ENCODE measurements at regions not wholly inside any gene's neighbourhood (a gene's known extent, or its start where the extent isn't known, plus 50 kb on each side); places are given as distances from the start of the nearest gene placed in this dataset.
A peak's percentile ranks its signal among the peaks of the same experiment; 100 is the strongest.

- Mint-ChIP-seq H3K36me3 (ENCODE audit: insufficient read depth, unreplicated experiment) (no peaks in the 10 kb centered on the region), H3K9me3 (ENCODE audit: unreplicated experiment) (no peaks in the 10 kb centered on the region), H3K4me3 (ENCODE audit: unreplicated experiment) (no peak overlapping the region), H3K4me1 (ENCODE audit: insufficient read depth, unreplicated experiment) (peaks cover 12% of the 10 kb centered on the region), H3K27me3 (ENCODE audit: insufficient read depth, unreplicated experiment) (no peaks in the 10 kb centered on the region), H3K27ac (ENCODE audit: low read depth, unreplicated experiment) (no peak overlapping the region)
- ChIA-PET POLR2A (no interaction called here), CTCF (interaction anchor here (1.0 to 1.4 kb wide), 3 partner anchors 8 to 227 kb away, joined by 4 to 5 read pairs (median 5); partner anchors contain the start of gene MYLIP)
- no TSS peak for BruUV-seq (replicated peaks)
- TF ChIP-seq, protein P1, sequence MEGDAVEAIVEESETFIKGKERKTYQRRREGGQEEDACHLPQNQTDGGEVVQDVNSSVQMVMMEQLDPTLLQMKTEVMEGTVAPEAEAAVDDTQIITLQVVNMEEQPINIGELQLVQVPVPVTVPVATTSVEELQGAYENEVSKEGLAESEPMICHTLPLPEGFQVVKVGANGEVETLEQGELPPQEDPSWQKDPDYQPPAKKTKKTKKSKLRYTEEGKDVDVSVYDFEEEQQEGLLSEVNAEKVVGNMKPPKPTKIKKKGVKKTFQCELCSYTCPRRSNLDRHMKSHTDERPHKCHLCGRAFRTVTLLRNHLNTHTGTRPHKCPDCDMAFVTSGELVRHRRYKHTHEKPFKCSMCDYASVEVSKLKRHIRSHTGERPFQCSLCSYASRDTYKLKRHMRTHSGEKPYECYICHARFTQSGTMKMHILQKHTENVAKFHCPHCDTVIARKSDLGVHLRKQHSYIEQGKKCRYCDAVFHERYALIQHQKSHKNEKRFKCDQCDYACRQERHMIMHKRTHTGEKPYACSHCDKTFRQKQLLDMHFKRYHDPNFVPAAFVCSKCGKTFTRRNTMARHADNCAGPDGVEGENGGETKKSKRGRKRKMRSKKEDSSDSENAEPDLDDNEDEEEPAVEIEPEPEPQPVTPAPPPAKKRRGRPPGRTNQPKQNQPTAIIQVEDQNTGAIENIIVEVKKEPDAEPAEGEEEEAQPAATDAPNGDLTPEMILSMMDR (IDR thresholded peaks at IDR 0.05; ENCODE audit: unreplicated experiment): no peak
- intact Hi-C loops (cut with micrococcal nuclease): no loop called here
- peak; percentile 72 for DNase-seq (ENCODE audit: unreplicated experiment)
Measured at GRCh38 chr6:15901141-15902115, 227.5 kb upstream of the MYLIP start.

- Mint-ChIP-seq H3K27ac (ENCODE audit: low read depth, unreplicated experiment) (no peak overlapping the region), H3K4me3 (ENCODE audit: unreplicated experiment) (no peak overlapping the region), H3K9me3 (ENCODE audit: unreplicated experiment) (no peaks in the 10 kb centered on the region), H3K4me1 (ENCODE audit: insufficient read depth, unreplicated experiment) (peaks cover 12% of the 10 kb centered on the region), H3K27me3 (ENCODE audit: insufficient read depth, unreplicated experiment) (no peaks in the 10 kb centered on the region), H3K36me3 (ENCODE audit: insufficient read depth, unreplicated experiment) (no peaks in the 10 kb centered on the region)
- intact Hi-C loops (cut with micrococcal nuclease): no loop called here
- ChIA-PET CTCF (no interaction called here), POLR2A (no interaction called here)
- no TSS peak for BruUV-seq (replicated peaks)
- TF ChIP-seq, protein P1 (IDR thresholded peaks at IDR 0.05; ENCODE audit: unreplicated experiment): no peak
- no peak for DNase-seq (ENCODE audit: unreplicated experiment)
Measured at GRCh38 chr6:15898693-15899092, 230.2 kb upstream of the MYLIP start.

DNA sequence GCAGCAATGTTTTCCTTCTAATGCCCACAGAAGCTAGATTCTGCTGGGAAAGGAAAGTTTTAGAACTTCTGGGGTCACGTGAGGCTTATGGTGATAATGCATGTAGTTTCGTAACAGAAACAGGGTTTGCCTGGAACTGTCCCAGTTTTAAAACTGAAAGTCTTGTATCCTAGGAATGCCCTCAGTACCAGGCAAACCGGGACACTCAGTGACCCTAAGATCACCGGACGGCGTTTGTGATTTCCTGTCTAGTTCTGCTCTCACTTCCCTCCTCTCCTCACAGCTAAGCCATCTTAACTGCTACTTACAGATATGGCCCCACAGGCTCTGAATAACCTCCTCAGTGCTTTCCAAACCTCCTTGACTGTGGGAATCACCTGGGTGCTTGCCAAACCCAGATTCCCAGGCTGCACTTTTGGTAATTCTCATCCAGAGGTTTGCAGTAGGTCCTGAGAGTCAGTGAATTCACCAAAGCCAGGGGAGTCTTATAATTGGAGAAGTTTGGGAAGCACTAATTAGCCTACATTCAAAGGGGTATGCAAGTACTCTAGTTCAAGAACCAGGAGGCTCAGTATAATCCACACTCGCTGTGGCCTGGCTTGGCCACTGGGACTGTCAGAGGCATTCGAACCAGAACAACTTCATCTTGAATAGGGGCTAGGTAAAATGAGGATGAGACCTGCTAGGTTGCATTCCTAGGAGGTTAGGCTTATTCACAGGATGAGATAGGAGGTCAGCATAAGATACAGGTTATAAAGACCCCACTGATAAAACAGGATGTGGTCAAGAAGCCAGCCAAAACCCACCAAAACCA lies 231.6 kb upstream of the MYLIP start:
- ChIA-PET CTCF (interaction anchor here (0.6 to 0.7 kb wide), 2 partner anchors 9 to 94 kb away, joined by 3 read pairs; no protein-coding TSS in a partner anchor), POLR2A (interaction anchor here (0.7 kb wide), 1 partner anchor 20 kb away, joined by 4 read pairs; no protein-coding TSS in a partner anchor)
- Mint-ChIP-seq H3K4me1 (ENCODE audit: insufficient read depth, unreplicated experiment) (peaks cover 12% of the 10 kb centered on the region), H3K27me3 (ENCODE audit: insufficient read depth, unreplicated experiment) (no peaks in the 10 kb centered on the region), H3K27ac (ENCODE audit: low read depth, unreplicated experiment) (no peak overlapping the region), H3K36me3 (ENCODE audit: insufficient read depth, unreplicated experiment) (no peaks in the 10 kb centered on the region), H3K4me3 (ENCODE audit: unreplicated experiment) (no peak overlapping the region), H3K9me3 (ENCODE audit: unreplicated experiment) (no peaks in the 10 kb centered on the region)
- BruUV-seq (replicated peaks): no TSS peak
- intact Hi-C loops (cut with micrococcal nuclease): no loop called here
- peak; percentile 30 for DNase-seq (ENCODE audit: unreplicated experiment)
- TF ChIP-seq, protein P1 (IDR thresholded peaks at IDR 0.05; ENCODE audit: unreplicated experiment): no peak

Measured in MCF 10A (cell line).